Prostate gland (tissue), 2 donors: ENCODE measurements at regions not wholly inside any gene's neighbourhood (a gene's known extent, or its start where the extent isn't known, plus 50 kb on each side); places are given as distances from the start of the nearest gene placed in this dataset.

ENCODE experiments used
- DNase-seq: peaks from one replicate; pipeline ENCODE4 v3.0.0-alpha.2; 2019; ENCODE audit warnings: low spot score
- H3K27ac ChIP-seq, 2 donors: fragments of 200-600 bp; sonication (generic); 2 replicates each; pipeline ENCODE4 v1.5.1; 2017 to 2019
- H3K27me3 ChIP-seq: fragments of 200-600 bp; sonication (generic); replicated peaks from 2 replicates; pipeline ENCODE4 v1.5.1; 2019; ENCODE audit not compliant: insufficient read depth
- H3K36me3 ChIP-seq, 2 donors: fragments of 200-600 bp; sonication (generic); 1 replicate in 1 of 2; 2 replicates in 1 of 2; pipeline versions ENCODE4 v1.5.1 to v1.8.1; 2017 to 2019
- H3K4me1 ChIP-seq: fragments of 200-600 bp; sonication (generic); replicated peaks from 2 replicates; pipeline ENCODE4 v1.5.1; 2019
- H3K4me3 ChIP-seq, 2 donors: fragments of 200-600 bp; sonication (generic); 2 replicates each; pipeline ENCODE4 v1.5.1; 2017 to 2019
- H3K9me3 ChIP-seq: fragments of 200-600 bp; sonication (generic); 2 replicates; pipeline ENCODE4 v1.5.1; 2017
- CTCF ChIP-seq, 4 experiments: fragments of 200-600 bp in 2 of 4; fragments of 450-650 bp in 2 of 4; sonication (generic) in 2 of 4; IDR thresholded peaks; 1 replicate in 3 of 4; 2 replicates in 1 of 4; pipeline ENCODE4 v1.5.1; 2016 to 2019; ENCODE audit warnings: antibody characterized with exemption in 4 of 4, mild to moderate bottlenecking in 2 of 4, moderate library complexity in 2 of 4
- POLR2A ChIP-seq: fragments of 450-650 bp; IDR thresholded peaks from one replicate; pipeline ENCODE4 v1.6.1; 2016; ENCODE audit warnings: antibody characterized with exemption, mild to moderate bottlenecking
- POLR2AphosphoS5 ChIP-seq: sonication (generic); formaldehyde crosslinking; IDR thresholded peaks from one replicate; pipeline ENCODE4 v1.6.1; 2017; ENCODE audit warnings: antibody characterized with exemption
- WGBS: methylation state at CpG from one replicate; pipeline ENCODE4 v1.1.5; 2018; 5-methylcytosine and 5-hydroxymethylcytosine counted together
- intact Hi-C: fragments of 100-400 bp; cut with DNase I; formaldehyde crosslinking; loops from one replicate; pipeline ENCODE4 v1.14.2; 2022

GRCh38 chr5:25339541-25339940, 694.8 kb upstream of the CDH10 start:
- intact Hi-C loops, result no loop called here

GRCh38 chr5:25334350-25334749, 689.6 kb upstream of the CDH10 start:
- Histone ChIP-seq H3K4me1 (no peaks in the 10 kb centered on the region), H3K9me3 (no peaks in the 10 kb centered on the region), H3K4me3 (no peak overlapping the region), H3K27ac (no peak overlapping the region), H3K36me3 (no peaks in the 10 kb centered on the region), H3K27me3 (no peaks in the 10 kb centered on the region)
- TF ChIP-seq POLR2AphosphoS5 (no peak), CTCF (IDR thresholded peaks at IDR 0.05) (no peak), POLR2A (no peak)
- intact Hi-C loops, result no loop called here
- WGBS, result 89% methylated on average over 6 of the region's 6 CpGs
- no peak for DNase-seq

More at GRCh38 chr5:25339541-25339940, 694.8 kb upstream of the CDH10 start:
- no peak for TF ChIP-seq POLR2A
- TF ChIP-seq POLR2AphosphoS5, result no peak
- no peak for TF ChIP-seq CTCF (IDR thresholded peaks at IDR 0.05)
- Histone ChIP-seq H3K36me3 (no peaks in the 10 kb centered on the region), H3K9me3 (no peaks in the 10 kb centered on the region), H3K27ac (no peak overlapping the region), H3K4me1 (no peaks in the 10 kb centered on the region), H3K4me3 (no peak overlapping the region), H3K27me3 (no peaks in the 10 kb centered on the region)
- no peak for DNase-seq
- 71% methylated on average over 5 of the region's 5 CpGs for WGBS

- WGBS, result 64% methylated on average over 3 of the region's 3 CpGs
- no peak overlapping the region for H3K27ac ChIP-seq
- H3K4me1 ChIP-seq, result no peaks in the 10 kb centered on the region
- no peaks in the 10 kb centered on the region for H3K36me3 ChIP-seq
- no peak for DNase-seq
- H3K9me3 ChIP-seq, result no peaks in the 10 kb centered on the region
- TF ChIP-seq POLR2AphosphoS5 (no peak), CTCF (IDR thresholded peaks at IDR 0.05) (no peak), POLR2A (no peak)
- no peak overlapping the region for H3K4me3 ChIP-seq
- intact Hi-C loops, result no loop called here
- no peaks in the 10 kb centered on the region for H3K27me3 ChIP-seq
These were observed 685.9 kb upstream of the CDH10 start for GRCh38 chr5:25330721-25331120.

- 91% methylated on average over 2 of the region's 2 CpGs for WGBS
- Histone ChIP-seq H3K4me3 (no peak overlapping the region), H3K4me1 (no peaks in the 10 kb centered on the region), H3K36me3 (no peaks in the 10 kb centered on the region), H3K27ac (no peak overlapping the region), H3K27me3 (no peaks in the 10 kb centered on the region), H3K9me3 (no peaks in the 10 kb centered on the region)
- DNase-seq, result no peak
- no peak for TF ChIP-seq POLR2AphosphoS5
- TF ChIP-seq CTCF (IDR thresholded peaks at IDR 0.05), result no peak
- no peak for TF ChIP-seq POLR2A
- intact Hi-C loops, result no loop called here
These were observed 682.4 kb upstream of the CDH10 start for GRCh38 chr5:25327172-25327571.

- Histone ChIP-seq H3K36me3 (no peaks in the 10 kb centered on the region), H3K27me3 (no peaks in the 10 kb centered on the region), H3K4me3 (no peak overlapping the region), H3K9me3 (no peaks in the 10 kb centered on the region), H3K27ac (no peak overlapping the region), H3K4me1 (no peaks in the 10 kb centered on the region)
- WGBS, result 79% methylated on average over 2 of the region's 2 CpGs
- TF ChIP-seq POLR2A (no peak), POLR2AphosphoS5 (no peak)
- intact Hi-C loops, result no loop called here
- DNase-seq, result no peak
These were observed 657.1 kb upstream of the CDH10 start for GRCh38 chr5:25301836-25302235.
